Adrenal gland (tissue), 9 donors: ENCODE measurements at regions not wholly inside any gene's neighbourhood (a gene's known extent, or its start where the extent isn't known, plus 50 kb on each side); places are given as distances from the start of the nearest gene placed in this dataset.

ENCODE experiments used
- DNase-seq, 7 donors: peaks; one replicate each; pipeline ENCODE4 v3.0.0-alpha.2; 2019 to 2020
- H3K27ac ChIP-seq, 5 donors: fragments of 200-600 bp; sonication (generic) in 4 of 5; 1 replicate in 3 of 5; 2 replicates in 2 of 5; pipeline versions ENCODE4 v1.5.1 to v1.8.0; 2016 to 2020; ENCODE audit warnings: mild to moderate bottlenecking in 1 of 5
- H3K27me3 ChIP-seq: fragments of 200-600 bp; 2 replicates; pipeline ENCODE4 v1.8.0; 2021
- H3K36me3 ChIP-seq, 2 donors: fragments of 200-600 bp; replicated peaks in 1 of 2; 1 replicate in 1 of 2; 2 replicates in 1 of 2; pipeline versions ENCODE4 v1.5.1 to v1.8.0; 2018 to 2022
- H3K4me1 ChIP-seq, 2 donors: fragments of 200-600 bp; replicated peaks in 1 of 2; 1 replicate in 1 of 2; 2 replicates in 1 of 2; pipeline versions ENCODE4 v1.5.1 to v1.8.0; 2018 to 2021
- H3K4me3 ChIP-seq, 4 donors: fragments of 200-600 bp; sonication (generic) in 3 of 4; one replicate each; pipeline ENCODE4 v1.5.1; 2016 to 2018
- H3K9me3 ChIP-seq, 3 donors: fragments of 200-600 bp; sonication (generic) in 1 of 3; replicated peaks in 1 of 3; 1 replicate in 2 of 3; 2 replicates in 1 of 3; pipeline versions ENCODE4 v1.5.1 to v1.8.0; 2016 to 2021
- CTCF ChIP-seq, 6 experiments: fragments of 450-650 bp in 4 of 6; fragments of 200-600 bp in 2 of 6; sonication (generic) in 1 of 6; IDR thresholded peaks; 1 replicate in 5 of 6; 2 replicates in 1 of 6; pipeline versions ENCODE4 v1.5.1 to v1.8.0; 2016 to 2021; ENCODE audit warnings: antibody characterized with exemption in 6 of 6, mild to moderate bottlenecking in 2 of 6, moderate library complexity in 1 of 6
- POLR2A ChIP-seq, 2 donors: fragments of 450-650 bp; IDR thresholded peaks; one replicate each; pipeline ENCODE4 v1.6.1; 2017; ENCODE audit warnings: antibody characterized with exemption in 2 of 2, mild to moderate bottlenecking in 2 of 2, moderate library complexity in 1 of 2
- WGBS, 4 donors: extraction: QIAGEN DNeasy Blood & Tissue Kit in 2 of 4; methylation state at CpG; one replicate each; pipeline versions ENCODE4 v1.1.5 to v1.1.7; 2013 to 2017; 5-methylcytosine and 5-hydroxymethylcytosine counted together
- intact Hi-C, 2 donors: fragments of 100-400 bp; cut with DNase I; formaldehyde crosslinking; loops; one replicate each; pipeline versions ENCODE4 v1.14.1 to v1.15.0; 2022 to 2023
- donor health status: healthy with polysubstance abuse.
- donor health status: Bipolar disorder and iron deficiency.
- donor health status: DM: yes; HTN: yes; CAD: no.
- donor health status: DM: no; HTN: no; CAD: no.
- donor health status: DM: no; HTN: no; CAD: no.

- intact Hi-C loops: no loop called here
These were observed 878.0 kb upstream of the PIK3C3 start for GRCh38 chr18:41077076-41077475.

GRCh38 chr18:41075212-41075611 is 879.8 kb upstream of the PIK3C3 start:
- no peak overlapping the region for H3K27ac ChIP-seq
- WGBS, 4 donors: 29 to 43% (median 34%) methylated on average over 1 of the region's 1 CpG
- no peaks in the 10 kb centered on the region for H3K27me3 ChIP-seq
- TF ChIP-seq CTCF (IDR thresholded peaks at IDR 0.05) (no peak), POLR2A (IDR thresholded peaks at IDR 0.05) (no peak)
- no peaks in the 10 kb centered on the region for H3K4me1 ChIP-seq
- no peaks in the 10 kb centered on the region for H3K9me3 ChIP-seq
- H3K4me3 ChIP-seq: no peak overlapping the region
- intact Hi-C loops: no loop called here
- no peak for DNase-seq
- H3K36me3 ChIP-seq: no peaks in the 10 kb centered on the region

More at GRCh38 chr18:41077076-41077475, 878.0 kb upstream of the PIK3C3 start:
- Histone ChIP-seq H3K36me3 (no peaks in the 10 kb centered on the region), H3K27ac (no peak overlapping the region), H3K4me1 (no peaks in the 10 kb centered on the region), H3K27me3 (no peaks in the 10 kb centered on the region), H3K9me3 (no peaks in the 10 kb centered on the region), H3K4me3 (no peak overlapping the region)
- TF ChIP-seq POLR2A (IDR thresholded peaks at IDR 0.05): no peak
- TF ChIP-seq CTCF (IDR thresholded peaks at IDR 0.05): no peak
- WGBS, 4 donors: 70 to 79% (median 78%) methylated on average over 2 of the region's 2 CpGs
- no peak for DNase-seq

GRCh38 chr18:41073372-41073954 is 881.6 kb upstream of the PIK3C3 start:
- no peaks in the 10 kb centered on the region for H3K4me1 ChIP-seq
- H3K4me3 ChIP-seq: no peak overlapping the region
- DNase-seq: no peak
- H3K27ac ChIP-seq: no peak overlapping the region
- TF ChIP-seq POLR2A (IDR thresholded peaks at IDR 0.05) (no peak), CTCF (IDR thresholded peaks at IDR 0.05) (no peak)
- 69 to 75% (median 70%) methylated on average over 3 of the region's 3 CpGs for whole genome bisulfite sequencing, 4 donors
- no peaks in the 10 kb centered on the region for H3K9me3 ChIP-seq
- H3K27me3 ChIP-seq: no peaks in the 10 kb centered on the region
- H3K36me3 ChIP-seq: no peaks in the 10 kb centered on the region
- intact Hi-C loops: no loop called here

GRCh38 chr18:41072946-41073345 is 882.1 kb upstream of the PIK3C3 start:
- no peak for TF ChIP-seq POLR2A (IDR thresholded peaks at IDR 0.05)
- TF ChIP-seq CTCF (IDR thresholded peaks at IDR 0.05): no peak
- no peaks in the 10 kb centered on the region for H3K9me3 ChIP-seq
- no peaks in the 10 kb centered on the region for H3K4me1 ChIP-seq
- no peaks in the 10 kb centered on the region for H3K36me3 ChIP-seq
- 0 to 76% (median 70%) methylated on average over 1 of the region's 1 CpG for WGBS, 4 donors
- no peaks in the 10 kb centered on the region for H3K27me3 ChIP-seq
- intact Hi-C loops: no loop called here
- no peak for DNase-seq
- H3K27ac ChIP-seq: no peak overlapping the region
- H3K4me3 ChIP-seq: no peak overlapping the region
